HEK293 (cell line): ENCODE measurements at regions not wholly inside any gene's neighbourhood (a gene's known extent, or its start where the extent isn't known, plus 50 kb on each side); places are given as distances from the start of the nearest gene placed in this dataset.

Source experiments
- CTCF ChIA-PET: fragments of 350-600 bp; formaldehyde crosslinking; extraction: SDS; loops from one replicate; lab custom pipeline; 2021; ENCODE audit warnings: antibody characterized with exemption; lab: Yijun Ruan, JAX
- POLR2A ChIA-PET: fragments of 300-600 bp; formaldehyde crosslinking; extraction: SDS; loops from one replicate; lab custom pipeline; 2020; ENCODE audit warnings: antibody characterized with exemption, inconsistent platforms; lab: Yijun Ruan, JAX
- H3K27ac ChIP-seq: fragments of 200-500 bp; sonication (Bioruptor generic); 2 replicates; pipeline ENCODE4 v1.5.1; 2014; ENCODE audit warnings: low read depth, low read length, control low read depth, inconsistent platforms; ENCODE audit errors: extremely low read depth
- H3K36me3 ChIP-seq, 2 experiments: fragments of 200-500 bp in 1 of 2; sonication (Bioruptor generic) in 1 of 2; 1 replicate in 1 of 2; 2 replicates in 1 of 2; pipeline ENCODE4 v1.5.1; 2014 to 2017; ENCODE audit warnings: inconsistent platforms in 2 of 2, low read length in 2 of 2; ENCODE audit not compliant: control insufficient read depth in 2 of 2, insufficient read depth in 1 of 2
- H3K4me1 ChIP-seq: fragments of 200-500 bp; sonication (Bioruptor generic); 2 replicates; pipeline ENCODE4 v1.5.1; 2014; ENCODE audit warnings: mild to moderate bottlenecking, low read length, inconsistent platforms; ENCODE audit not compliant: control insufficient read depth, insufficient read depth
- H3K4me3 ChIP-seq: 2 replicates; pipeline ENCODE4 v1.5.1; 2011; ENCODE audit warnings: low read depth, mild to moderate bottlenecking, control low read depth, low read length, moderate library complexity
- H3K9me3 ChIP-seq: fragments of 200-500 bp; sonication (Bioruptor generic); 2 replicates; pipeline ENCODE4 v1.5.1; 2014; ENCODE audit warnings: low read depth, low read length, inconsistent platforms; ENCODE audit not compliant: control insufficient read depth, insufficient read depth
- GFI1B ChIP-seq: fragments of 450-650 bp; formaldehyde crosslinking; IDR thresholded peaks from 2 replicates; pipeline ENCODE4 v1.5.1; 2016; ENCODE audit warnings: missing biosample characterization, missing genetic modification characterization
- GLI2 ChIP-seq: fragments of 450-650 bp; formaldehyde crosslinking; IDR thresholded peaks from 2 replicates; pipeline ENCODE4; 2017; ENCODE audit warnings: missing biosample characterization, missing genetic modification characterization, low read depth, borderline replicate concordance
- GLIS1 ChIP-seq: fragments of 450-650 bp; formaldehyde crosslinking; IDR thresholded peaks from 2 replicates; pipeline ENCODE4 v1.5.1; 2016; ENCODE audit warnings: missing biosample characterization, missing genetic modification characterization
- GLIS2 ChIP-seq: fragments of 450-650 bp; formaldehyde crosslinking; IDR thresholded peaks from 2 replicates; pipeline ENCODE4 v1.5.1; 2016; ENCODE audit warnings: missing biosample characterization, missing genetic modification characterization
- OSR2 ChIP-seq: fragments of 450-650 bp; formaldehyde crosslinking; IDR thresholded peaks from 2 replicates; pipeline ENCODE4 v1.5.1; 2016; ENCODE audit warnings: missing biosample characterization, missing genetic modification characterization
- RBAK ChIP-seq: fragments of 450-650 bp; formaldehyde crosslinking; IDR thresholded peaks from 2 replicates; pipeline ENCODE4 v1.5.1; 2016; ENCODE audit warnings: missing biosample characterization, missing genetic modification characterization
- SALL2 ChIP-seq: fragments of 450-650 bp; formaldehyde crosslinking; IDR thresholded peaks from 2 replicates; pipeline ENCODE4 v1.5.0; 2017; ENCODE audit warnings: missing biosample characterization, mild to moderate bottlenecking, missing genetic modification characterization, borderline replicate concordance
- YY2 ChIP-seq: fragments of 450-650 bp; formaldehyde crosslinking; IDR thresholded peaks from 2 replicates; pipeline ENCODE4 v1.5.1; 2016; ENCODE audit warnings: missing biosample characterization, missing genetic modification characterization
- ZBTB11 ChIP-seq: fragments of 450-650 bp; formaldehyde crosslinking; conservative IDR thresholded peaks from 2 replicates; pipeline ENCODE4 v1.5.1; 2016; ENCODE audit warnings: low read depth, missing biosample characterization, missing genetic modification characterization
- ZBTB20 ChIP-seq: fragments of 450-650 bp; formaldehyde crosslinking; IDR thresholded peaks from 2 replicates; pipeline ENCODE4 v1.5.1; 2016; ENCODE audit warnings: missing biosample characterization, missing genetic modification characterization
- ZBTB44 ChIP-seq: fragments of 450-650 bp; IDR thresholded peaks from 2 replicates; pipeline ENCODE4 v1.5.1; 2018; ENCODE audit warnings: missing biosample characterization, mild to moderate bottlenecking, missing genetic modification characterization
- ZBTB7A ChIP-seq: fragments of 450-650 bp; formaldehyde crosslinking; IDR thresholded peaks from 2 replicates; pipeline ENCODE4 v1.5.1; 2016; ENCODE audit warnings: low read depth, missing biosample characterization, missing genetic modification characterization
- ZNF133 ChIP-seq: fragments of 450-650 bp; formaldehyde crosslinking; IDR thresholded peaks from 2 replicates; pipeline ENCODE4 v1.5.1; 2016; ENCODE audit warnings: missing biosample characterization, missing genetic modification characterization
- ZNF175 ChIP-seq: fragments of 450-650 bp; formaldehyde crosslinking; IDR thresholded peaks from 2 replicates; pipeline ENCODE4 v1.5.1; 2016; ENCODE audit warnings: missing biosample characterization, missing genetic modification characterization
- ZNF202 ChIP-seq: fragments of 450-650 bp; formaldehyde crosslinking; IDR thresholded peaks from 2 replicates; pipeline ENCODE4 v1.5.1; 2016; ENCODE audit warnings: missing biosample characterization, missing genetic modification characterization, borderline replicate concordance
- ZNF266 ChIP-seq: fragments of 450-650 bp; formaldehyde crosslinking; IDR thresholded peaks from 2 replicates; pipeline ENCODE4 v1.5.1; 2016; ENCODE audit warnings: missing biosample characterization, missing genetic modification characterization, low read depth
- ZNF280C ChIP-seq: fragments of 450-650 bp; formaldehyde crosslinking; IDR thresholded peaks from 2 replicates; pipeline ENCODE4 v1.5.1; 2016; ENCODE audit warnings: missing biosample characterization, missing genetic modification characterization
- ZNF350 ChIP-seq: fragments of 450-650 bp; formaldehyde crosslinking; IDR thresholded peaks from 2 replicates; pipeline ENCODE4 v1.5.0; 2017; ENCODE audit warnings: missing biosample characterization, mild to moderate bottlenecking, missing genetic modification characterization
- ZNF398 ChIP-seq: fragments of 450-650 bp; formaldehyde crosslinking; IDR thresholded peaks from 2 replicates; pipeline ENCODE4 v1.5.1; 2017; ENCODE audit warnings: missing biosample characterization, missing genetic modification characterization
- ZNF404 ChIP-seq: fragments of 450-650 bp; formaldehyde crosslinking; IDR thresholded peaks from 2 replicates; pipeline ENCODE4 v1.5.1; 2017; ENCODE audit warnings: missing biosample characterization, missing genetic modification characterization
- ZNF416 ChIP-seq: fragments of 450-650 bp; formaldehyde crosslinking; IDR thresholded peaks from 2 replicates; pipeline ENCODE4 v1.5.1; 2016; ENCODE audit warnings: missing biosample characterization, missing genetic modification characterization
- ZNF501 ChIP-seq: fragments of 450-650 bp; formaldehyde crosslinking; IDR thresholded peaks from 2 replicates; pipeline ENCODE4 v1.5.1; 2016; ENCODE audit warnings: missing biosample characterization, missing genetic modification characterization
- ZNF514 ChIP-seq: fragments of 450-650 bp; formaldehyde crosslinking; IDR thresholded peaks from 2 replicates; pipeline ENCODE4 v1.5.1; 2016; ENCODE audit warnings: missing biosample characterization, missing genetic modification characterization
- ZNF548 ChIP-seq: fragments of 450-650 bp; formaldehyde crosslinking; IDR thresholded peaks from 2 replicates; pipeline ENCODE4 v1.5.1; 2016; ENCODE audit warnings: missing biosample characterization, missing genetic modification characterization
- ZNF561 ChIP-seq: fragments of 450-650 bp; IDR thresholded peaks from 2 replicates; pipeline ENCODE4 v1.5.1; 2018; ENCODE audit warnings: missing biosample characterization, missing genetic modification characterization, borderline replicate concordance
- ZNF580 ChIP-seq: fragments of 450-650 bp; formaldehyde crosslinking; IDR thresholded peaks from 2 replicates; pipeline ENCODE4 v1.5.1; 2016; ENCODE audit warnings: missing biosample characterization, missing genetic modification characterization
- ZNF777 ChIP-seq: fragments of 450-650 bp; formaldehyde crosslinking; IDR thresholded peaks from 2 replicates; pipeline ENCODE4 v1.5.1; 2017; ENCODE audit warnings: missing biosample characterization, missing genetic modification characterization, borderline replicate concordance
- ZNF791 ChIP-seq: fragments of 450-650 bp; formaldehyde crosslinking; IDR thresholded peaks from 2 replicates; pipeline ENCODE4 v1.5.1; 2016; ENCODE audit warnings: missing biosample characterization, missing genetic modification characterization
- ZNF843 ChIP-seq: fragments of 450-650 bp; formaldehyde crosslinking; IDR thresholded peaks from 2 replicates; pipeline ENCODE4 v1.5.1; 2016; ENCODE audit warnings: missing biosample characterization, missing genetic modification characterization

- no peaks in the 10 kb centered on the region for H3K4me1 ChIP-seq
- no peaks in the 10 kb centered on the region for H3K9me3 ChIP-seq
- no peak overlapping the region for H3K27ac ChIP-seq
- no peak overlapping the region for H3K4me3 ChIP-seq
- POLR2A ChIA-PET, result interaction anchor here (0.6 to 0.7 kb wide), 2 partner anchors 201 to 658 kb away, joined by 3 to 4 read pairs; no protein-coding TSS in a partner anchor
- TF ChIP-seq GLIS2 (tag by site-specific recombination), result no peak
- TF ChIP-seq ZNF280C, result no peak
- no peak for TF ChIP-seq ZNF777 (tag by site-specific recombination)
- no peak for TF ChIP-seq ZNF791
- TF ChIP-seq ZBTB7A, result no peak
- TF ChIP-seq ZNF843 (tag by site-specific recombination), result no peak
- no peak for TF ChIP-seq ZNF561 (tag by site-specific recombination)
- no peak for TF ChIP-seq ZNF580
- no peak for TF ChIP-seq YY2
- TF ChIP-seq ZNF133, result no peak
- TF ChIP-seq GFI1B, result no peak
- TF ChIP-seq ZBTB44 (tag by site-specific recombination), result no peak
- no peak for TF ChIP-seq OSR2
- TF ChIP-seq ZBTB20 (tag by site-specific recombination), result no peak
- TF ChIP-seq ZBTB11 (tag by site-specific recombination), result no peak
- TF ChIP-seq, all 188 proteins: peak for 0
- no peaks in the 10 kb centered on the region for H3K36me3 ChIP-seq
- CTCF ChIA-PET, result interaction anchor here (0.6 kb wide), 2 partner anchors 23 to 643 kb away, joined by 3 read pairs; no protein-coding TSS in a partner anchor
These were observed 758.6 kb upstream of the KCND2 start for GRCh38 chr7:119514326-119514725.

GRCh38 chr7:119515214-119515613, 757.8 kb upstream of the KCND2 start:
- Histone ChIP-seq H3K4me3 (no peak overlapping the region), H3K9me3 (no peaks in the 10 kb centered on the region), H3K36me3 (no peaks in the 10 kb centered on the region), H3K27ac (no peak overlapping the region), H3K4me1 (no peaks in the 10 kb centered on the region)
- POLR2A ChIA-PET, result no interaction called here
- TF ChIP-seq ZNF175 (tag by site-specific recombination) (no peak), ZNF501 (tag by site-specific recombination) (no peak), ZNF548 (no peak), ZNF202 (tag by site-specific recombination) (no peak), ZNF416 (no peak), ZNF350 (tag by site-specific recombination) (no peak), ZNF514 (tag by site-specific recombination) (no peak), RBAK (tag by site-specific recombination) (no peak), GLI2 (tag by site-specific recombination) (no peak), ZNF133 (no peak), ZNF404 (tag by site-specific recombination) (no peak), GLIS1 (tag by site-specific recombination) (no peak), SALL2 (tag by site-specific recombination) (no peak), ZNF266 (no peak), ZNF398 (tag by site-specific recombination) (no peak)
- CTCF ChIA-PET, result no interaction called here
